ENCODE measurements at regions not wholly inside any gene's neighbourhood (a gene's known extent, or its start where the extent isn't known, plus 50 kb on each side); places are given as distances from the start of the nearest gene placed in this dataset.
A peak's percentile ranks its signal among the peaks of the same experiment; 100 is the strongest.
"Not testable (repeated sequence)": the region's sequence is repeated elsewhere in the genome, so short reads cannot be mapped to it uniquely, and the experiment has no call there.

GRCh38 chr12:9372202-9372601 is 164.0 kb upstream of the PZP start:
- peak; percentile 13 for DNase-seq (ENCODE audit: low read depth, low spot score)

DNA sequence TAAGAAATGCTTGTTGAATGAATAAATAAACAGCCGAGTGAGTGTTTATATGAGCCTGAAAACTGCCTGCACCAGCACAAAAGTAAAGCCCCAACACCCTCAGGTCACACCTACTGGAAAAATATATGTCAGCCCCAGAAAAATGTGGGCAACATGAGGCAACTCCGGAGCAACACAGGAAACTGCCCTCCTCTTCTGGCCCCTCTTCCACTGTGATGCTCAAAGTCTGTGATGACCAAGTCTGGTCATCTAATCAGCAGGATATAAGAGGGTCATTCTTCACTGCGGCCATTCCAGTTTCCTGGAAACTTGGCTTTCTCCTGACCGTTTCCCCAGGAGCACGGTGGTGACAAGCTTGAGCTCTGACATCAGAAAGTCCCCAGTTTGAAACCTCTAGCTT is 159.6 kb upstream of the PZP start:
- DNase-seq (ENCODE audit: low read depth, low spot score): no peak

GRCh38 chr12:9367201-9367600 is 159.0 kb upstream of the PZP start:
- no peak for DNase-seq (ENCODE audit: low read depth, low spot score)

- peak; percentile 56 for DNase-seq (ENCODE audit: low read depth, low spot score)
These were observed 157.1 kb upstream of the PZP start for GRCh38 chr12:9365296-9365695.

DNA sequence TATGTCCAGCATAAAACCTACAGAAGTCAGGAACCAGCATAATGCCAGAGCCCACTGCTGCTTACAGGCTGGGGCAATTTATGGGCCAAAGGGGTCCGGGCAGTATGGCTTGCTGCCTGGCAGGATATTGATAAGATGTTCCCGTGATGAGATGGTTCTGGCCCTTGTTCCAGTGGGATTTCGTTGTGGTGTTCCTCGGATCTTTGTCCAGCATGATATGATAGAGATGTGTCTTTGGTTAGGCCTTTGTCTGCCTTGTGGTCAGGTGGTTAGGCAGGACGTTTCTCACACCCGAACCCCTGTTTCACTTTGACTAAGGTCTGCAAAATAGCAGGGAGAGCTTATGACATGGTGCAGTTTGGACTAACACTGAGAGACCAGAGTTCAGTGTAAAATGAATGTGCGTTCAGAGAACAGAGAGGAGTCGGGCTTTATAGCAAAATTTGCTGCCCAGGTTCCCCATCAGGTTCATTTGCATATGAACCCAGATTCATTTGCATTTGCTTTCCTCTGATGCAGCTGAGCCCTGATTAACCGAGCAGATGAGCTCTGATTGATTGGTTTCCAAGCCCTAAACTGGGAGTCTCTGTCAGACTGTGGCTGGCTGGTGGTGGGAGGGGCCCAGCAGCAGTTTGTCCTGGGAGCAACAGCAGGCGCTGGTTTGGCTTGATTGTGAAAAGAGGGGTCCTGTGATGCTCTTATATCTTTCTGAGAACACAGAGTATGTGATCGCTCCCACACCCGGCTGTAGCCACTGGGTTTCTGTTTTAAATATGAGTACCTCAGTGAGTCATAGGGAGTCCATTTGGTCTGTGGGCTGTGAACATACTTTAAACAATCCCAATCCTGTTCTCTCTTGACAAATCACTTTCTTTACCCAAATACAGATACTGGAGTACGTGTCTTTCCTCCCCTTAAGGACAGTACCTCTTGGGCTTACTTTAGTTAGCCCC is 156.3 kb upstream of the PZP start:
- peak; percentile 83 for DNase-seq (ENCODE audit: low read depth, low spot score)

- no peak for DNase-seq (ENCODE audit: low read depth, low spot score)
These were observed 154.9 kb upstream of the PZP start for GRCh38 chr12:9363145-9363544.

DNA sequence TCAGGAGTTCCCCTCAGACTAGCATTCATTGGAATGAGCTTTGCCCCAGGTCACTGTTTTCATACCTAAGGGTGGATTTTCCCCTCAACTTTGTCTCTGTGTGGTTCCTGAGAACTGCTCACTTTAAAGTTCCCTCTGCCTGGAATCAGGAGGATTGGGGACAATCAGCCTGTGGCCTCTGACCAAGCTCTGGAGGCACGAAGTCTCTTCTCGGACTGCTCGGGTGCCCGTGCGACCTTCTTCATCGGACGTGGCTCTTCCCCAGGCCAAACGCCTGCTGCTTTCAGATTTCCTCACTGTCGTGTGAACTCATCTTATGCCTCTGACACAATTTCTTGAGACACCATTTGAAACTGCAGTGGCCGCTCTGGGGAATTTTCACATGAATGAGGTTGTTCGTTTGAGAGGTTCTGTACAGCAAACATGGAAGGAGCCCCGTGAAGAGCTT is 153.7 kb upstream of the PZP start:
- no peak for DNase-seq (ENCODE audit: low read depth, low spot score)

- not testable (repeated sequence) for DNase-seq (ENCODE audit: low read depth, low spot score)
These were observed 146.0 kb upstream of the PZP start for GRCh38 chr12:9354009-9354754.

- DNase-seq (ENCODE audit: low read depth, low spot score): no peak
These were observed 142.9 kb upstream of the PZP start for GRCh38 chr12:9351136-9351535.

DNA sequence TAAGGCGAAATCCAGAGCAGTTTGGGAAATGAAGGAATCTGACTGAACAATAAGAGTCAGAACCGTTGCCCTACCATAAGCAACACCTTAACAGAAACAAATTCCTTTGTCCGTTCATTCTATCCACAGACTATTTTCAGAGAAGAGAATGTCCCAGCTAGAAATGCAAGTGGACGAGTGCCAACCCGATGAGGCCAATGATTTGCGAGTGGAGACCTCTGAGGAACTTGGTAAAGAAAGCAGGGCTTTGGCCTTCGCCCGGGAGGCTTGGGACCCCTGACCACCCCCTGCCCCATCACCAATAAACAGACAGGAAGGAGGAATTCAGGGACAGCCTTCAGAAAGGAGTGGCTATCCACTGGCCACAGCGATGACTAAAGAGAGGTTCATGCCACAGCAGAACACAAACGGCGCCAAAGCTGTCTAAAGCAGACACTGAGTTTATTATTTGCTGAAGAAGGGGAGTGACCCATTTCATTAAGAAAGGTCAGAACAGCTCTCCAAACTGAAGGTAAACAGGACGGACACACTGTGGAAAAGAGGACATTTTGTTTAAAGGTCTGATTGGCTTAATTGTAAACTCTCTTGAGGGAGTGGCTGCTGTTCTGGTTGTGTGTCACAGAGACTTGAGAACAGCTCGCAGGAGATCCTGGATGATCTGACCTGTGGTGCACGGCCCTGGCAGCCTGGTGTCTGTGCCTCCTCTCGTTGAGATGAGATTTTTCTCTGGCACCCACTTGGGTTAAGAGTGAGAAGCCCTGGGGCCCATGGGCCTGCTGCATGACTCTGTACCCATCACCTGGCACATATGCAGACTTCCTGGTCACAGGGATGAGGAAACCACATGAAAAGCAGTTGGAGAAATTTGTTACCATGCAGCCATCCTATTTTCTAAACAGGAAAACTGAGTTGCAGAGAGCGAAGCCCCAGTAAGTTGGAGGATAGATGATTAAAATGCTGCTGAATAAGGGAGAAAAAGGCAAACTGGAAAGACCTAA is 142.0 kb upstream of the PZP start:
- peak; percentile 37 for DNase-seq (ENCODE audit: low read depth, low spot score)

DNA sequence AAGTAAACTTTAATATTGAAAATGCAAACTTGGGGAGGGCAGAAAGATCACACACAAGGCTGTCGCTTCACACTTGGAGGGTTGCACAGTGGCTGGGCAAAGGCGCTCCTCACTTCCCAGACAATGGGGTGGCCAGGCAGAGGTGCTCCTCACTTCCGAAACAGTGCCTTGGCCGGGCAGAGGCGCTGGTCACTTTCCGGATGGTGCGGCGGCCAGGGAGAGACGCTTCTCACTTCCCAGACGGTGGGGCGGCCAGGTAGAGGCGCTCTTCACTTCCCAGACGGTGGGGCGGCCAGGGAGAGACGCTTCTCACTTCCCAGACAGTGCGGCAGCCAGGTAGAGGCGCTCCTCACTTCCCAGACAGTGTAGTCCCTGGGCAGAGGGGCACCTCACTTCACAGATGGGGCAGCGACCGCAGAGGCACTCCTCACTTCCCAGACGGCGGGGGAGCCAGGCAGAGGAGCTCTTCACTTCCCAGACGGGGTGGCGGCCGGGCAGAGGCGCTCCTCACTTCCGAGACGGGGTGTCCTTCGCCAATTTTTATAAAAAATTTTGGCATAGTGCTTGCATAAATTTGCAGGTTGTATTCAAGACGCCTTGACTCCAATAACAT is 140.8 kb upstream of the PZP start:
- DNase-seq (ENCODE audit: low read depth, low spot score): no peak

DNA sequence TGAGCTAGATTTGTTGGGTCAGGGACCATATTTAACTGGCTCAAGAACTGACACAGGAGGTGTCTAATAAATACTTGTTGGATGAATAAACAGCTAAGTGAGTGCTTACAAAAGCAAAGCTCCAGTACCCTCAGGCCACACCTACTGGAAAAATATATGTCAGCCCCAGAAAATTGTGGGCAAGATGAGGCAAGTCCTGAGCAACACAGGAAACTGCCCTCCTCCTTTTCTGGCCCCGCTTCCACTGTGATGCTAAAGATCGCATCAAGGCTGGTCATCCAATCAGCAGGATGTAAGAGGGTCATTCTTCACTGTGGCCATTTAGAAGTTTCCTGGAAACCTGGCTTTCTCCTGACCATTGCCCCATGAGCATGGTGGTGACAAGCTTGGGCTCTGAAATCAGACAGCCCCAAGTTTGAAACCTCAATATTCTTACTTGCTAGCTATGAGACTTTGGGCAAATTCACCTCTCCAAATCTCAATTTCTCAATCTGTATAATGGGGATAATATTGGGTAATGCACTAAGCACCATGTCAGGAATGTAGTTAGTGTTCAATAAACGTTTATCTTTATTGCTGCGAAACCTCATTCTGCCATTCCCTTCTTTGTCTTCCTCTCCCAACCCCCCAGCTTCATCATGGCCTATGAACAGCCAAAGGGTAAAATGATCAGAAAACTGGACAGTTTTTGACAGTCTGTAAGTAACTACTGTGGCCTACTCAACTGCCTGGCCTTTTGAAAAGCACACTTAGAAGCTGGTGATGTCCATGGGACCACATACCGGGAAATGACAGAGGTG is 139.3 kb upstream of the PZP start:
- peak; percentile 34 for DNase-seq (ENCODE audit: low read depth, low spot score)

- no peak for DNase-seq (ENCODE audit: low read depth, low spot score)
These were observed 138.7 kb upstream of the PZP start for GRCh38 chr12:9346866-9347327.

- no peak for DNase-seq (ENCODE audit: low read depth, low spot score)
These were observed 137.0 kb upstream of the PZP start for GRCh38 chr12:9345171-9345570.

GRCh38 chr12:9344541-9344940 is 136.3 kb upstream of the PZP start:
- DNase-seq (ENCODE audit: low read depth, low spot score): no peak

GRCh38 chr12:9343731-9344130 is 135.5 kb upstream of the PZP start:
- DNase-seq (ENCODE audit: low read depth, low spot score): no peak

- no peak for DNase-seq (ENCODE audit: low read depth, low spot score)
These were observed 134.6 kb upstream of the PZP start for GRCh38 chr12:9342614-9343353.

DNA sequence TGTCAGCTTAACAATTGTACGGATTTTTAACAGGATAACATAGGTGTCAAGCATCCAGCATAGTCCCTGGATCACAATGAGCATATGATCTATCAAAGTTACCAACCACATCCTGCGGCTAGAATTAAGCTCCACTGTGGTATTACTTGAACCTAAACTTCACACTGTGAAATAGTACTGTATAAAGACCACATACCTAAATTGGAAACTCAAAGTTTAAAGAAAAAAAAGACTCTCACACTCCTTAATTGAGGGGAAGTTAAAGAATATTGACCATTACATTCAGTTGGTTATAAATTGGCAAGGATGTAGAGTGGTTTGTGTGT is 133.0 kb upstream of the PZP start:
- DNase-seq (ENCODE audit: low read depth, low spot score): no peak

- DNase-seq (ENCODE audit: low read depth, low spot score): no peak
These were observed 132.4 kb upstream of the PZP start for GRCh38 chr12:9340422-9341259.
